ENCODE measurements at regions not wholly inside any gene's neighbourhood (a gene's known extent, or its start where the extent isn't known, plus 50 kb on each side); places are given as distances from the start of the nearest gene placed in this dataset.

GRCh38 chr2:176495826-176496225, 226.6 kb downstream of the MTX2 start:
- TF ChIP-seq CTCF (IDR thresholded peaks at IDR 0.05): no peak
- DNase-seq (no peak), ATAC-seq (no peak)
- 85% methylated on average over 3 of the region's 3 CpGs for WGBS (ENCODE audit: insufficient coverage)
- no peaks in the 10 kb centered on the region for H3K27me3 ChIP-seq (ENCODE audit: control insufficient read depth, insufficient read depth, low read length)
- H3K27ac ChIP-seq (ENCODE audit: low read length): no peak overlapping the region
- H3K4me1 ChIP-seq (ENCODE audit: control insufficient read depth, insufficient read depth, low read length): peaks cover 6% of the 10 kb centered on the region
- H3K36me3 Mint-ChIP-seq: no peaks in the 10 kb centered on the region
- H3K36me3 ChIP-seq (ENCODE audit: control insufficient read depth, insufficient read depth, low read length): no peaks in the 10 kb centered on the region
- no peak overlapping the region for H3K27ac Mint-ChIP-seq
- H3K4me3 ChIP-seq (ENCODE audit: low read length): no peak overlapping the region
- no peaks in the 10 kb centered on the region for H3K9me3 ChIP-seq (ENCODE audit: control insufficient read depth, insufficient read depth, low read length)
- H3K4me1 Mint-ChIP-seq: peaks cover 0 to 24% of the 10 kb centered on the region in 2 donors
- H3K9me3 Mint-ChIP-seq: no peaks in the 10 kb centered on the region
- H3K27me3 Mint-ChIP-seq (ENCODE audit: low read depth in 2 of 2): peaks cover 27 to 37% of the 10 kb centered on the region in 2 donors
- intact Hi-C loops (cut with micrococcal nuclease): no loop called here
- H3K4me3 Mint-ChIP-seq: no peak overlapping the region

GRCh38 chr2:176496761-176497160, 227.5 kb downstream of the MTX2 start:
- Mint-ChIP-seq H3K4me3 (no peak overlapping the region), H3K27me3 (ENCODE audit: low read depth in 2 of 2) (peaks cover 35 to 46% of the 10 kb centered on the region in 2 donors), H3K4me1 (peaks cover 0 to 15% of the 10 kb centered on the region in 2 donors), H3K27ac (no peak overlapping the region), H3K36me3 (no peaks in the 10 kb centered on the region), H3K9me3 (no peaks in the 10 kb centered on the region)
- H3K9me3 ChIP-seq (ENCODE audit: control insufficient read depth, insufficient read depth, low read length): no peaks in the 10 kb centered on the region
- WGBS (ENCODE audit: insufficient coverage): 65% methylated on average over 3 of the region's 3 CpGs
- H3K27ac ChIP-seq (ENCODE audit: low read length): no peak overlapping the region
- H3K4me1 ChIP-seq (ENCODE audit: control insufficient read depth, insufficient read depth, low read length): no peaks in the 10 kb centered on the region
- no peaks in the 10 kb centered on the region for H3K27me3 ChIP-seq (ENCODE audit: control insufficient read depth, insufficient read depth, low read length)
- TF ChIP-seq CTCF (IDR thresholded peaks at IDR 0.05): no peak
- DNase-seq (no peak), ATAC-seq (no peak)
- no peak overlapping the region for H3K4me3 ChIP-seq (ENCODE audit: low read length)
- no peaks in the 10 kb centered on the region for H3K36me3 ChIP-seq (ENCODE audit: control insufficient read depth, insufficient read depth, low read length)
- intact Hi-C loops (cut with micrococcal nuclease): no loop called here

GRCh38 chr2:176500901-176501300, 231.7 kb downstream of the MTX2 start:
- Histone ChIP-seq H3K36me3 (ENCODE audit: control insufficient read depth, insufficient read depth, low read length) (no peaks in the 10 kb centered on the region), H3K4me3 (ENCODE audit: low read length) (no peak overlapping the region), H3K27me3 (ENCODE audit: control insufficient read depth, insufficient read depth, low read length) (peaks cover 6% of the 10 kb centered on the region), H3K27ac (ENCODE audit: low read length) (no peak overlapping the region), H3K4me1 (ENCODE audit: control insufficient read depth, insufficient read depth, low read length) (no peaks in the 10 kb centered on the region), H3K9me3 (ENCODE audit: control insufficient read depth, insufficient read depth, low read length) (no peaks in the 10 kb centered on the region)
- Mint-ChIP-seq H3K27me3 (ENCODE audit: low read depth in 2 of 2) (peaks cover 29 to 49% of the 10 kb centered on the region in 2 donors), H3K4me1 (peaks cover 0 to 4% of the 10 kb centered on the region in 2 donors), H3K4me3 (no peak overlapping the region), H3K36me3 (no peaks in the 10 kb centered on the region), H3K27ac (no peak overlapping the region), H3K9me3 (no peaks in the 10 kb centered on the region)
- DNase-seq (no peak), ATAC-seq (no peak)
- no peak for TF ChIP-seq CTCF (IDR thresholded peaks at IDR 0.05)
- intact Hi-C loops (cut with micrococcal nuclease): no loop called here
- WGBS (ENCODE audit: insufficient coverage): 80% methylated on average over 1 of the region's 1 CpG

- Mint-ChIP-seq H3K27me3 (ENCODE audit: low read depth in 2 of 2) (peaks cover 28 to 45% of the 10 kb centered on the region in 2 donors), H3K4me3 (no peak overlapping the region), H3K27ac (no peak overlapping the region), H3K36me3 (no peaks in the 10 kb centered on the region), H3K9me3 (no peaks in the 10 kb centered on the region), H3K4me1 (peaks cover 0 to 3% of the 10 kb centered on the region in 2 donors)
- intact Hi-C loops (cut with micrococcal nuclease): no loop called here
- DNase-seq (no peak), ATAC-seq (no peak)
- WGBS (ENCODE audit: insufficient coverage): 87% methylated on average over 3 of the region's 3 CpGs
- no peak for TF ChIP-seq CTCF (IDR thresholded peaks at IDR 0.05)
- H3K27ac ChIP-seq (ENCODE audit: low read length): no peak overlapping the region
- peaks cover 6% of the 10 kb centered on the region for H3K27me3 ChIP-seq (ENCODE audit: control insufficient read depth, insufficient read depth, low read length)
- no peaks in the 10 kb centered on the region for H3K36me3 ChIP-seq (ENCODE audit: control insufficient read depth, insufficient read depth, low read length)
- H3K4me1 ChIP-seq (ENCODE audit: control insufficient read depth, insufficient read depth, low read length): no peaks in the 10 kb centered on the region
- no peak overlapping the region for H3K4me3 ChIP-seq (ENCODE audit: low read length)
- no peaks in the 10 kb centered on the region for H3K9me3 ChIP-seq (ENCODE audit: control insufficient read depth, insufficient read depth, low read length)
Measured at GRCh38 chr2:176501617-176502016, 232.4 kb downstream of the MTX2 start.

Data from natural killer cell (primary cell).